Mucosa of descending colon (tissue), 3 donors: ENCODE measurements at regions not wholly inside any gene's neighbourhood (a gene's known extent, or its start where the extent isn't known, plus 50 kb on each side); places are given as distances from the start of the nearest gene placed in this dataset.

Experiments
- ATAC-seq: fragments of 200-7000 bp; cut with Tn5 transposase; one replicate; pipeline ENCODE4 v1.9.1; 2020; ENCODE audit warnings: mild to moderate bottlenecking, moderate library complexity
- DNase-seq, 3 donors: peaks; one replicate each; pipeline ENCODE4 v3.0.0-alpha.2; 2020
- H3K36me3 ChIP-seq: fragments of 200-600 bp; one replicate; pipeline ENCODE4 v1.8.0; 2021; ENCODE audit warnings: low read depth, mild to moderate bottlenecking
- H3K4me1 ChIP-seq: fragments of 200-600 bp; one replicate; pipeline ENCODE4 v1.8.0; 2021; ENCODE audit warnings: low read depth, mild to moderate bottlenecking
- H3K4me3 ChIP-seq: fragments of 200-600 bp; one replicate; pipeline ENCODE4 v1.8.0; 2021; ENCODE audit warnings: mild to moderate bottlenecking
- H3K9me3 ChIP-seq: fragments of 200-600 bp; one replicate; pipeline ENCODE4 v1.8.0; 2021; ENCODE audit warnings: mild to moderate bottlenecking
- intact Hi-C, 2 donors: fragments of 100-400 bp; cut with DNase I in 1 of 2; cut with micrococcal nuclease in 1 of 2; formaldehyde crosslinking; loops; one replicate each; pipeline versions ENCODE4 v1.11.0 to v1.11.1; 2022; cut with DNase I, micrococcal nuclease
- TF ChIP-seq, protein P1 (sequence below): fragments of 200-600 bp; IDR thresholded peaks from one replicate; pipeline ENCODE4 v1.8.0; 2022; ENCODE audit warnings: antibody characterized with exemption, mild to moderate bottlenecking
- donor health status: DM: no; HTN: no; CAD: no; lungs with moderate emphysema.
- donor health status: DM: no; HTN: no; CAD: no.
- donor health status: DM: no; HTN: yes; CAD: no.

DNA sequence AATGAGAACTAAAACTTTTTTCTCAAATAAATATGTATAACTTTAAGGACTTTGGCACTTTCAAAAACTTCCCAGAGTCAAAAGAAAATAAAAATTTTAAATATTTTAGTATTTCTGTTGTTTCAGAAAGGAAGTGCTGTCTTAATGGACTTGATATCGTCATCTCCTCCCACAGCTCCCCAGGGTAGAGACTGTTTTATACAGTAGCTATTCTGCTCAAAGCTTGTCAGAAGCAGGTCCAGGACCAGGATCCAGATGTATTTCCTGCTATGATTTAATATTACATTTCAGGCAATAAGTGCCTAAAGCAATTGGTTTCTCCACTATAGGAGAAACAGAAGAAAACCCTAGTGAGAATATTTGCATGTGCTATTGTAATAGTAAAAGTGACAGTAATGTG is 218.5 kb upstream of the G2E3 start:
- Histone ChIP-seq H3K4me3 (no peak overlapping the region), H3K36me3 (no peaks in the 10 kb centered on the region), H3K9me3 (no peaks in the 10 kb centered on the region), H3K4me1 (no peaks in the 10 kb centered on the region)
- DNase-seq (no peak), ATAC-seq (no peak)
- TF ChIP-seq, protein P1, sequence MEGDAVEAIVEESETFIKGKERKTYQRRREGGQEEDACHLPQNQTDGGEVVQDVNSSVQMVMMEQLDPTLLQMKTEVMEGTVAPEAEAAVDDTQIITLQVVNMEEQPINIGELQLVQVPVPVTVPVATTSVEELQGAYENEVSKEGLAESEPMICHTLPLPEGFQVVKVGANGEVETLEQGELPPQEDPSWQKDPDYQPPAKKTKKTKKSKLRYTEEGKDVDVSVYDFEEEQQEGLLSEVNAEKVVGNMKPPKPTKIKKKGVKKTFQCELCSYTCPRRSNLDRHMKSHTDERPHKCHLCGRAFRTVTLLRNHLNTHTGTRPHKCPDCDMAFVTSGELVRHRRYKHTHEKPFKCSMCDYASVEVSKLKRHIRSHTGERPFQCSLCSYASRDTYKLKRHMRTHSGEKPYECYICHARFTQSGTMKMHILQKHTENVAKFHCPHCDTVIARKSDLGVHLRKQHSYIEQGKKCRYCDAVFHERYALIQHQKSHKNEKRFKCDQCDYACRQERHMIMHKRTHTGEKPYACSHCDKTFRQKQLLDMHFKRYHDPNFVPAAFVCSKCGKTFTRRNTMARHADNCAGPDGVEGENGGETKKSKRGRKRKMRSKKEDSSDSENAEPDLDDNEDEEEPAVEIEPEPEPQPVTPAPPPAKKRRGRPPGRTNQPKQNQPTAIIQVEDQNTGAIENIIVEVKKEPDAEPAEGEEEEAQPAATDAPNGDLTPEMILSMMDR, result no peak
- intact Hi-C loops, result no loop called here

DNA sequence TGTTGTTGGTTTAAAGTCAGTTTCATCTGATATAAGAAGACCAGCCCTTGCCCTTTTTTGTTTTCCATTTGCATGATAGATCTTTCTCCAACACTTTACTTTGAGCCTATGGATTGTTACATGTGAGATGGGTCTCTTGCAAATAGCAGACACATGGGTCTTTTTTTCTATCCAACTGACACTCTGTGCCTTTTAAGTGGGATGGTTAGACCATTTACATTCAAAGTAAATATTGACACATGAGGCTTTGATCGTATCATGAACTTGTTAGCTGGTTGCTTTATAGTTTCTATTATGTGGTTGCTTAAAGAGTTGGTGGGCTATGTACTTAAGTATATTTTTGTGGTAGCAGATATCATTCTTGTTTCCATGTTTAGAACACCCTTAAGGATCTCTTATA is 213.4 kb upstream of the G2E3 start:
- Histone ChIP-seq H3K9me3 (no peaks in the 10 kb centered on the region), H3K36me3 (no peaks in the 10 kb centered on the region), H3K4me1 (no peaks in the 10 kb centered on the region), H3K4me3 (no peak overlapping the region)
- intact Hi-C loops, result no loop called here
- no peak for ATAC-seq
- DNase-seq, result no peak
- TF ChIP-seq, protein P1, result no peak

DNA sequence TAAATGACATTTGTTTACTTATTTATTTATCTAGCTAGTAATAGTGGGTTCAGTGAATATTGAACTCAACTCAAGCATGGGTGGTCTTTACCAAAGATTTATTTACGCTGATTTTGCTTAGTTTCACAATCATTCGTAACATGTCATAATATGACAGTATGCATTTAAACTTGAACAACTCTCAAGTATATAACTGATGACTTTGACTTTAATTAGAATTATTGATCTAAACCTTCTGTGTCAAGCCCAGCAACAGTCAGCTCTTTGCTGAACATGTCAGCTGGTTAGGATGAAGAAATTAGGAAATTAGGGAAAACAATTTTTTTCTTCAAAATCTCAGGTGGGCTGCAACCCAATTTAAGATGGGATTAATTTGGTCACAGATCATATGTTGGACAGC is 210.5 kb upstream of the G2E3 start:
- intact Hi-C loops, result no loop called here
- Histone ChIP-seq H3K9me3 (no peaks in the 10 kb centered on the region), H3K4me3 (no peak overlapping the region), H3K4me1 (no peaks in the 10 kb centered on the region), H3K36me3 (no peaks in the 10 kb centered on the region)
- DNase-seq (no peak), ATAC-seq (no peak)
- TF ChIP-seq, protein P1, result no peak

DNA sequence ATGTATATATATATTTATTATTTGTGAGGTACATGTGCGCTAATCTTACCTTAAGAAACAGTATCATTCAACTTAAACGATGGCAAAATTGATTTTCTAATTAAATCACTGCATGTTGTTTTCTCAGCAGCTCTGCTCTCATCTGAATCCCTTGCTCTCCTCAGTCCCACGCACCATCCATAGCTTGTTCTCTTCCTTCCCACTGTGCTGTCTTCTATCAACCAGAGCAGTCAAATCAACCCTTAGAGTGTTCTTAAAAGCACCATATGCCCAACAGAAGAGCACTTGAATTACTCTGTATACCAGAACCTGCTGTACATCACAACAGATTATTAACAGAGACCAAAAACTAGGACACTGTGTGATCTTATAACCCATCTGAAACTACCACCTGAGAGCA is 209.4 kb upstream of the G2E3 start:
- TF ChIP-seq, protein P1, result no peak
- Histone ChIP-seq H3K36me3 (no peaks in the 10 kb centered on the region), H3K9me3 (no peaks in the 10 kb centered on the region), H3K4me1 (no peaks in the 10 kb centered on the region), H3K4me3 (no peak overlapping the region)
- ATAC-seq (no peak), DNase-seq (no peak)
- intact Hi-C loops, result no loop called here

DNA sequence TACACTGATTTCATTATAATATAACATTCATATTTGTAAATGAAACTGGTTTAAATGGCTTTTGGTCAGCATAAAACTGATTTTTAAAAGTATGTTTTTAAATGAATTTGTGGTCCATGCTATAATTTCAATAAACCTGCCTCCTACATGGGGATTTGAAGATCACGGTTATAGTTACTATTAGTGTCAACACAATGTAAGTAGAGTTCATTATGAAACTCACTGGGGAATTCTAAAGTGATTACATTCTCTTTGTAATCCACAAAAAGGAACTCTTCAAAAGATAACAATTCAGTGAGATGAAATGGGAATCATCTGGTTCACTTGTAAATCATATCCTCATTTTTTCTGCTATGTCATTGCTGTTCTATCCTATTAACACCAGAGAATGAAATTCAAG is 204.5 kb upstream of the G2E3 start:
- H3K9me3 ChIP-seq, result no peaks in the 10 kb centered on the region
- no peak overlapping the region for H3K4me3 ChIP-seq
- no peak for DNase-seq
- intact Hi-C loops, result no loop called here
- no peaks in the 10 kb centered on the region for H3K4me1 ChIP-seq
- H3K36me3 ChIP-seq, result no peaks in the 10 kb centered on the region
- ATAC-seq, result no peak
- TF ChIP-seq, protein P1, result no peak

DNA sequence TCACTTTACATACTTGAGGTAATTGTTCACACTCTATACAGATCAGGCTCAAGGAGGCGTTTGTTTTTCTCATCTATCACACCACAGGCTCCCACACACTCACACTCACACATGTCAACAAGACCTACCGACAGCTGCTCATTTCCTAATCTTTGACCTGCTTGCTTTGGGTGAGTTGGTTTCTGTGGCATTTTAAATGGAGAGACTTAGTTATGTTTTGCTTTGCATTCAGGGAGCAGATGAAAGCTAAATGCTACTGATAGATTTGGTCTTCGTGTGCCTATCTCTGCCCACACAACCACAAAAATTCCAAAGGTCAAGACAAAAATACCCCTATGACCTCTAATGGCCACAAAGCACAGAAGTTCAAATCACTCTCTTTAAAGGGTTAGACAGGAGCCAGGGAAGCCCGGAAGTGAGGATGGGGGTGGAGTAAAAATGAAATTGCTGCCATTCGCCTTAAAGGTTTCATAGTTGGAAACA is 203.5 kb upstream of the G2E3 start:
- H3K4me1 ChIP-seq, result no peaks in the 10 kb centered on the region
- DNase-seq (no peak), ATAC-seq (no peak)
- no peak overlapping the region for H3K4me3 ChIP-seq
- no peaks in the 10 kb centered on the region for H3K36me3 ChIP-seq
- TF ChIP-seq, protein P1, result no peak
- H3K9me3 ChIP-seq, result no peaks in the 10 kb centered on the region
- intact Hi-C loops, result no loop called here
